ENCODE measurements at regions not wholly inside any gene's neighbourhood (a gene's known extent, or its start where the extent isn't known, plus 50 kb on each side); places are given as distances from the start of the nearest gene placed in this dataset.

DNA sequence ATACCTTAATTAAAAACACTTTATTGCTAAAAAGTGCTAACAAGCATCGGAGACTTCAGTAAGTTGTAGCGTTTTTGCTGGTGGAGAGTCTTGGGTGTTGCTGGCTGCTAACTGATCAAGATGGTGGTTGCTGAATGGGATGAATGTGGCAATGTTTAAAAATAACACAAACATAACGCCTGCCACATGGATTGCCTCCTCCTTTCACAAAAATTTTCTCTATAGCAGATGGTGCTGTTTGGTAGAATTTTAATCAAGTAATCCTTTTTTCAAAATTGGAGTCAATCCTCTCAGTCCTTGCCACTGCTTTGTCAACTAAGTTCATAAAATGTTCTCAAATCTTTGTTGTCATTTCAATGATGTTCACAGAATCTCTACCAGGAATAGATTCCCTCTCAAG, 466.8 kb upstream of the TECRL start:
- H3K27ac Mint-ChIP-seq = no peak overlapping the region
- H3K27me3 ChIP-seq (ENCODE audit: insufficient read depth) = no peaks in the 10 kb centered on the region
- H3K27ac ChIP-seq (ENCODE audit: low read depth) = no peak overlapping the region
- H3K4me3 ChIP-seq = no peak overlapping the region
- no peaks in the 10 kb centered on the region for H4K20me1 ChIP-seq (replicated peaks; ENCODE audit: insufficient read depth)
- no peaks in the 10 kb centered on the region for H3K4me1 ChIP-seq (ENCODE audit: insufficient read depth)
- 0 out of 2 replicates have a peak, but pooled peaks cover 3% of the 10 kb centered on the region for H3K9me2 ChIP-seq (ENCODE audit: insufficient read depth)
- no peak overlapping the region for H3K4me3 Mint-ChIP-seq
- H3K79me2 ChIP-seq (replicated peaks; ENCODE audit: insufficient read depth) = no peaks in the 10 kb centered on the region
- no peaks in the 10 kb centered on the region for H3K27me3 Mint-ChIP-seq (ENCODE audit: insufficient read depth, low read depth, poor library complexity)
- ATAC-seq (no peak), DNase-seq (ENCODE audit: low spot score) (no peak)
- H3F3A ChIP-seq (replicated peaks; ENCODE audit: low read depth) = no peaks in the 10 kb centered on the region
- H3K9me3 Mint-ChIP-seq = no peaks in the 10 kb centered on the region; the same call in 2 of the 3 replicates
- no peaks in the 10 kb centered on the region for H3K36me3 ChIP-seq (ENCODE audit: insufficient read depth)
- no peak overlapping the region for H3K4me2 ChIP-seq
- TF ChIP-seq STAT1 (IDR thresholded peaks at IDR 0.05; ENCODE audit: unreplicated experiment) (no peak), CREB1 (CRISPR knock-in tag; IDR thresholded peaks at IDR 0.05; ENCODE audit: low read depth) (no peak), EZH2phosphoT487 (IDR thresholded peaks at IDR 0.05; ENCODE audit: unreplicated experiment) (no peak), NANOG (IDR thresholded peaks at IDR 0.05; ENCODE audit: borderline replicate concordance) (no peak), EZH2 (IDR thresholded peaks at IDR 0.05; ENCODE audit: low read depth, unreplicated experiment) (no peak), JUNB (IDR thresholded peaks at IDR 0.05; ENCODE audit: unreplicated experiment) (no peak), ZNF114 (CRISPR knock-in tag; IDR thresholded peaks at IDR 0.05) (no peak), POLR2AphosphoS5 (IDR thresholded peaks at IDR 0.05; ENCODE audit: low read depth) (no peak), ZNF331 (CRISPR knock-in tag; IDR thresholded peaks at IDR 0.05; ENCODE audit: low read depth) (no peak)
- TF ChIP-seq, protein P1, sequence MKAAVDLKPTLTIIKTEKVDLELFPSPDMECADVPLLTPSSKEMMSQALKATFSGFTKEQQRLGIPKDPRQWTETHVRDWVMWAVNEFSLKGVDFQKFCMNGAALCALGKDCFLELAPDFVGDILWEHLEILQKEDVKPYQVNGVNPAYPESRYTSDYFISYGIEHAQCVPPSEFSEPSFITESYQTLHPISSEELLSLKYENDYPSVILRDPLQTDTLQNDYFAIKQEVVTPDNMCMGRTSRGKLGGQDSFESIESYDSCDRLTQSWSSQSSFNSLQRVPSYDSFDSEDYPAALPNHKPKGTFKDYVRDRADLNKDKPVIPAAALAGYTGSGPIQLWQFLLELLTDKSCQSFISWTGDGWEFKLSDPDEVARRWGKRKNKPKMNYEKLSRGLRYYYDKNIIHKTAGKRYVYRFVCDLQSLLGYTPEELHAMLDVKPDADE (IDR thresholded peaks at IDR 0.05) = no peak
- TF ChIP-seq, protein P2, sequence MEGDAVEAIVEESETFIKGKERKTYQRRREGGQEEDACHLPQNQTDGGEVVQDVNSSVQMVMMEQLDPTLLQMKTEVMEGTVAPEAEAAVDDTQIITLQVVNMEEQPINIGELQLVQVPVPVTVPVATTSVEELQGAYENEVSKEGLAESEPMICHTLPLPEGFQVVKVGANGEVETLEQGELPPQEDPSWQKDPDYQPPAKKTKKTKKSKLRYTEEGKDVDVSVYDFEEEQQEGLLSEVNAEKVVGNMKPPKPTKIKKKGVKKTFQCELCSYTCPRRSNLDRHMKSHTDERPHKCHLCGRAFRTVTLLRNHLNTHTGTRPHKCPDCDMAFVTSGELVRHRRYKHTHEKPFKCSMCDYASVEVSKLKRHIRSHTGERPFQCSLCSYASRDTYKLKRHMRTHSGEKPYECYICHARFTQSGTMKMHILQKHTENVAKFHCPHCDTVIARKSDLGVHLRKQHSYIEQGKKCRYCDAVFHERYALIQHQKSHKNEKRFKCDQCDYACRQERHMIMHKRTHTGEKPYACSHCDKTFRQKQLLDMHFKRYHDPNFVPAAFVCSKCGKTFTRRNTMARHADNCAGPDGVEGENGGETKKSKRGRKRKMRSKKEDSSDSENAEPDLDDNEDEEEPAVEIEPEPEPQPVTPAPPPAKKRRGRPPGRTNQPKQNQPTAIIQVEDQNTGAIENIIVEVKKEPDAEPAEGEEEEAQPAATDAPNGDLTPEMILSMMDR (conservative IDR thresholded peaks at IDR 0.05; ENCODE audit: low read depth in 2 of 2) = no peak
- TF ChIP-seq, protein P3, sequence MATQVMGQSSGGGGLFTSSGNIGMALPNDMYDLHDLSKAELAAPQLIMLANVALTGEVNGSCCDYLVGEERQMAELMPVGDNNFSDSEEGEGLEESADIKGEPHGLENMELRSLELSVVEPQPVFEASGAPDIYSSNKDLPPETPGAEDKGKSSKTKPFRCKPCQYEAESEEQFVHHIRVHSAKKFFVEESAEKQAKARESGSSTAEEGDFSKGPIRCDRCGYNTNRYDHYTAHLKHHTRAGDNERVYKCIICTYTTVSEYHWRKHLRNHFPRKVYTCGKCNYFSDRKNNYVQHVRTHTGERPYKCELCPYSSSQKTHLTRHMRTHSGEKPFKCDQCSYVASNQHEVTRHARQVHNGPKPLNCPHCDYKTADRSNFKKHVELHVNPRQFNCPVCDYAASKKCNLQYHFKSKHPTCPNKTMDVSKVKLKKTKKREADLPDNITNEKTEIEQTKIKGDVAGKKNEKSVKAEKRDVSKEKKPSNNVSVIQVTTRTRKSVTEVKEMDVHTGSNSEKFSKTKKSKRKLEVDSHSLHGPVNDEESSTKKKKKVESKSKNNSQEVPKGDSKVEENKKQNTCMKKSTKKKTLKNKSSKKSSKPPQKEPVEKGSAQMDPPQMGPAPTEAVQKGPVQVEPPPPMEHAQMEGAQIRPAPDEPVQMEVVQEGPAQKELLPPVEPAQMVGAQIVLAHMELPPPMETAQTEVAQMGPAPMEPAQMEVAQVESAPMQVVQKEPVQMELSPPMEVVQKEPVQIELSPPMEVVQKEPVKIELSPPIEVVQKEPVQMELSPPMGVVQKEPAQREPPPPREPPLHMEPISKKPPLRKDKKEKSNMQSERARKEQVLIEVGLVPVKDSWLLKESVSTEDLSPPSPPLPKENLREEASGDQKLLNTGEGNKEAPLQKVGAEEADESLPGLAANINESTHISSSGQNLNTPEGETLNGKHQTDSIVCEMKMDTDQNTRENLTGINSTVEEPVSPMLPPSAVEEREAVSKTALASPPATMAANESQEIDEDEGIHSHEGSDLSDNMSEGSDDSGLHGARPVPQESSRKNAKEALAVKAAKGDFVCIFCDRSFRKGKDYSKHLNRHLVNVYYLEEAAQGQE (IDR thresholded peaks at IDR 0.05; ENCODE audit: unreplicated experiment) = no peak
- TF ChIP-seq, protein P4, sequence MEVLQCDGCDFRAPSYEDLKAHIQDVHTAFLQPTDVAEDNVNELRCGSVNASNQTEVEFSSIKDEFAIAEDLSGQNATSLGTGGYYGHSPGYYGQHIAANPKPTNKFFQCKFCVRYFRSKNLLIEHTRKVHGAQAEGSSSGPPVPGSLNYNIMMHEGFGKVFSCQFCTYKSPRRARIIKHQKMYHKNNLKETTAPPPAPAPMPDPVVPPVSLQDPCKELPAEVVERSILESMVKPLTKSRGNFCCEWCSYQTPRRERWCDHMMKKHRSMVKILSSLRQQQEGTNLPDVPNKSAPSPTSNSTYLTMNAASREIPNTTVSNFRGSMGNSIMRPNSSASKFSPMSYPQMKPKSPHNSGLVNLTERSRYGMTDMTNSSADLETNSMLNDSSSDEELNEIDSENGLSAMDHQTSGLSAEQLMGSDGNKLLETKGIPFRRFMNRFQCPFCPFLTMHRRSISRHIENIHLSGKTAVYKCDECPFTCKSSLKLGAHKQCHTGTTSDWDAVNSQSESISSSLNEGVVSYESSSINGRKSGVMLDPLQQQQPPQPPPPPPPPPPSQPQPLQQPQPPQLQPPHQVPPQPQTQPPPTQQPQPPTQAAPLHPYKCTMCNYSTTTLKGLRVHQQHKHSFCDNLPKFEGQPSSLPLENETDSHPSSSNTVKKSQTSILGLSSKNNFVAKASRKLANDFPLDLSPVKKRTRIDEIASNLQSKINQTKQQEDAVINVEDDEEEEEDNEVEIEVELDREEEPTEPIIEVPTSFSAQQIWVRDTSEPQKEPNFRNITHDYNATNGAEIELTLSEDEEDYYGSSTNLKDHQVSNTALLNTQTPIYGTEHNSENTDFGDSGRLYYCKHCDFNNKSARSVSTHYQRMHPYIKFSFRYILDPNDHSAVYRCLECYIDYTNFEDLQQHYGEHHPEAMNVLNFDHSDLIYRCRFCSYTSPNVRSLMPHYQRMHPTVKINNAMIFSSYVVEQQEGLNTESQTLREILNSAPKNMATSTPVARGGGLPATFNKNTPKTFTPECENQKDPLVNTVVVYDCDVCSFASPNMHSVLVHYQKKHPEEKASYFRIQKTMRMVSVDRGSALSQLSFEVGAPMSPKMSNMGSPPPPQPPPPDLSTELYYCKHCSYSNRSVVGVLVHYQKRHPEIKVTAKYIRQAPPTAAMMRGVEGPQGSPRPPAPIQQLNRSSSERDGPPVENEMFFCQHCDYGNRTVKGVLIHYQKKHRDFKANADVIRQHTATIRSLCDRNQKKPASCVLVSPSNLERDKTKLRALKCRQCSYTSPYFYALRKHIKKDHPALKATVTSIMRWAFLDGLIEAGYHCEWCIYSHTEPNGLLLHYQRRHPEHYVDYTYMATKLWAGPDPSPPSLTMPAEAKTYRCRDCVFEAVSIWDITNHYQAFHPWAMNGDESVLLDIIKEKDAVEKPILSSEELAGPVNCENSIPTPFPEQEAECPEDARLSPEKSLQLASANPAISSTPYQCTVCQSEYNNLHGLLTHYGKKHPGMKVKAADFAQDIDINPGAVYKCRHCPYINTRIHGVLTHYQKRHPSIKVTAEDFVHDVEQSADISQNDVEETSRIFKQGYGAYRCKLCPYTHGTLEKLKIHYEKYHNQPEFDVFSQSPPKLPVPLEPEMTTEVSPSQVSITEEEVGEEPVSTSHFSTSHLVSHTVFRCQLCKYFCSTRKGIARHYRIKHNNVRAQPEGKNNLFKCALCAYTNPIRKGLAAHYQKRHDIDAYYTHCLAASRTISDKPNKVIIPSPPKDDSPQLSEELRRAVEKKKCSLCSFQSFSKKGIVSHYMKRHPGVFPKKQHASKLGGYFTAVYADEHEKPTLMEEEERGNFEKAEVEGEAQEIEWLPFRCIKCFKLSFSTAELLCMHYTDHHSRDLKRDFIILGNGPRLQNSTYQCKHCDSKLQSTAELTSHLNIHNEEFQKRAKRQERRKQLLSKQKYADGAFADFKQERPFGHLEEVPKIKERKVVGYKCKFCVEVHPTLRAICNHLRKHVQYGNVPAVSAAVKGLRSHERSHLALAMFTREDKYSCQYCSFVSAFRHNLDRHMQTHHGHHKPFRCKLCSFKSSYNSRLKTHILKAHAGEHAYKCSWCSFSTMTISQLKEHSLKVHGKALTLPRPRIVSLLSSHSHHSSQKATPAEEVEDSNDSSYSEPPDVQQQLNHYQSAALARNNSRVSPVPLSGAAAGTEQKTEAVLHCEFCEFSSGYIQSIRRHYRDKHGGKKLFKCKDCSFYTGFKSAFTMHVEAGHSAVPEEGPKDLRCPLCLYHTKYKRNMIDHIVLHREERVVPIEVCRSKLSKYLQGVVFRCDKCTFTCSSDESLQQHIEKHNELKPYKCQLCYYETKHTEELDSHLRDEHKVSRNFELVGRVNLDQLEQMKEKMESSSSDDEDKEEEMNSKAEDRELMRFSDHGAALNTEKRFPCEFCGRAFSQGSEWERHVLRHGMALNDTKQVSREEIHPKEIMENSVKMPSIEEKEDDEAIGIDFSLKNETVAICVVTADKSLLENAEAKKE (CRISPR knock-in tag; IDR thresholded peaks at IDR 0.05) = no peak
- peak overlapping the region; percentile 38; the same call in 1 of the 2 replicates for H2AFZ ChIP-seq
- no peaks in the 10 kb centered on the region for H3K4me1 Mint-ChIP-seq
- peaks cover 3% of the 10 kb centered on the region; the same call in 2 of the 3 replicates for H3K36me3 Mint-ChIP-seq (ENCODE audit: low read depth)

Data from GM23338 (cell line).